B cell (primary cell): ENCODE measurements at regions not wholly inside any gene's neighbourhood (a gene's known extent, or its start where the extent isn't known, plus 50 kb on each side); places are given as distances from the start of the nearest gene placed in this dataset.

Experiments
- ATAC-seq: fragments of 200-7000 bp; cut with Tn5 transposase; one replicate; pipeline ENCODE4 v1.10.0; 2021; ENCODE audit warnings: low read depth, mild to moderate bottlenecking, moderate number of reproducible peaks, moderate library complexity
- CTCF ChIA-PET: fragments of 350-600 bp; sonication (Branson Sonifier 250); formaldehyde crosslinking; loops from one replicate; lab custom pipeline; 2021; ENCODE audit warnings: antibody characterized with exemption, inconsistent platforms; lab: Charles Lee
- POLR2A ChIA-PET: fragments of 350-600 bp; sonication (Branson Sonifier 250); formaldehyde crosslinking; loops from one replicate; lab custom pipeline; 2021; ENCODE audit warnings: antibody characterized with exemption; lab: Charles Lee
- DNase-seq: peaks from one replicate; pipeline ENCODE4 v3.0.0; 2013
- H2AFZ ChIP-seq: 2 replicates; pipeline ENCODE4 v1.6.1; 2012; ENCODE audit warnings: mild to moderate bottlenecking, low read depth, low read length; ENCODE audit not compliant: insufficient read depth, poor library complexity, severe bottlenecking
- H3K27ac ChIP-seq, 2 donors: 1 replicate in 1 of 2; 2 replicates in 1 of 2; pipeline ENCODE4 v1.5.1; 2012 to 2013; ENCODE audit warnings: low read length in 2 of 2, mild to moderate bottlenecking in 2 of 2, moderate library complexity in 1 of 2
- H3K27me3 ChIP-seq, 4 experiments: fragments of 200-600 bp in 1 of 4; sonication (generic) in 1 of 4; replicated peaks in 1 of 4; 1 replicate in 2 of 4; 2 replicates in 2 of 4; pipeline versions ENCODE4 v1.6.1 to v1.7.0; 2013 to 2016; ENCODE audit warnings: low read length in 3 of 4, mild to moderate bottlenecking in 2 of 4, mixed read lengths in 1 of 4, moderate library complexity in 1 of 4; ENCODE audit not compliant: insufficient read depth in 4 of 4, control insufficient read depth in 3 of 4; ENCODE audit errors: control extremely low read depth in 1 of 4
- H3K36me3 ChIP-seq, 2 experiments: replicated peaks in 1 of 2; 1 replicate in 1 of 2; 2 replicates in 1 of 2; pipeline versions ENCODE4 v1.6.1 to v1.7.1; 2013; ENCODE audit warnings: low read length in 1 of 2; ENCODE audit not compliant: insufficient read depth in 2 of 2, control insufficient read depth in 1 of 2; ENCODE audit errors: control extremely low read depth in 1 of 2, extremely low read depth in 1 of 2
- H3K4me1 ChIP-seq, 2 donors: fragments of 200-600 bp in 1 of 2; sonication (generic) in 1 of 2; 1 replicate in 1 of 2; 2 replicates in 1 of 2; pipeline versions ENCODE4 v1.5.1 to v1.6.1; 2013 to 2017; ENCODE audit warnings: low read length in 2 of 2; ENCODE audit not compliant: control insufficient read depth in 2 of 2, insufficient read depth in 2 of 2
- H3K4me2 ChIP-seq: replicated peaks from 2 replicates; pipeline ENCODE3; 2012; ENCODE audit warnings: mild to moderate bottlenecking, low read depth, low read length; ENCODE audit not compliant: poor library complexity, severe bottlenecking
- H3K4me3 ChIP-seq, 5 experiments: fragments of 200-600 bp in 1 of 5; sonication (generic) in 1 of 5; 1 replicate in 3 of 5; 2 replicates in 2 of 5; pipeline versions ENCODE4 v1.5.1 to v1.7.0; 2011 to 2016; ENCODE audit warnings: low read length in 4 of 5, mild to moderate bottlenecking in 4 of 5, low read depth in 2 of 5, control low read depth in 1 of 5, moderate library complexity in 1 of 5; ENCODE audit not compliant: insufficient read depth in 1 of 5; ENCODE audit errors: control extremely low read depth in 1 of 5, extremely low read depth in 1 of 5
- H3K79me2 ChIP-seq: fragments of 200-600 bp; sonication (generic); one replicate; pipeline ENCODE4 v1.6.0; 2016; ENCODE audit warnings: low read length; ENCODE audit not compliant: control insufficient read depth, insufficient read depth
- H3K9ac ChIP-seq: fragments of 200-600 bp; sonication (generic); 2 replicates; pipeline ENCODE4 v1.6.1; 2017; ENCODE audit warnings: mild to moderate bottlenecking, low read length, moderate library complexity
- H3K9me3 ChIP-seq, 3 donors: one replicate each; pipeline versions ENCODE4 v1.6.1 to v1.7.1; 2013; ENCODE audit warnings: low read length in 2 of 3; ENCODE audit not compliant: control insufficient read depth in 2 of 3, insufficient read depth in 1 of 3; ENCODE audit errors: control extremely low read depth in 1 of 3
- H4K20me1 ChIP-seq: 2 replicates; pipeline ENCODE4 v1.6.0; 2012; ENCODE audit warnings: mild to moderate bottlenecking, low read length; ENCODE audit not compliant: insufficient read depth, control insufficient read depth, poor library complexity, severe bottlenecking
- H3K27ac Mint-ChIP-seq: one replicate; pipeline ENCODE4 v1.8.0; 2021; ENCODE audit warnings: mixed read lengths
- H3K27me3 Mint-ChIP-seq: one replicate; pipeline ENCODE4 v1.8.0; 2021; ENCODE audit warnings: mixed read lengths
- H3K4me1 Mint-ChIP-seq: one replicate; pipeline ENCODE4 v1.8.0; 2021; ENCODE audit warnings: mixed read lengths
- H3K4me3 Mint-ChIP-seq: one replicate; pipeline ENCODE4 v1.8.0; 2021; ENCODE audit warnings: mixed read lengths
- H3K9me3 Mint-ChIP-seq: one replicate; pipeline ENCODE4 v1.8.0; 2022; ENCODE audit warnings: mixed read lengths; ENCODE audit not compliant: insufficient read depth
- EZH2 ChIP-seq: IDR thresholded peaks from 2 replicates; pipeline ENCODE4 v1.6.1; 2012; ENCODE audit warnings: borderline replicate concordance, low read depth, mild to moderate bottlenecking, moderate library complexity, low read length; ENCODE audit not compliant: insufficient read depth, poor library complexity, severe bottlenecking
- WGBS: methylation state at CpG from one replicate; pipeline ENCODE4 v1.1.5; 2013; ENCODE audit warnings: missing lambda C conversion rate; ENCODE audit not compliant: insufficient coverage; 5-methylcytosine and 5-hydroxymethylcytosine counted together
- intact Hi-C: fragments of 100-400 bp; cut with micrococcal nuclease; formaldehyde crosslinking; loops from one replicate; pipeline ENCODE4 v1.10.0; 2022
- TF ChIP-seq, protein P1 (sequence below): fragments of 200-600 bp; IDR thresholded peaks from one replicate; pipeline ENCODE4 v1.8.0; 2022; ENCODE audit warnings: antibody characterized with exemption, mild to moderate bottlenecking

DNA sequence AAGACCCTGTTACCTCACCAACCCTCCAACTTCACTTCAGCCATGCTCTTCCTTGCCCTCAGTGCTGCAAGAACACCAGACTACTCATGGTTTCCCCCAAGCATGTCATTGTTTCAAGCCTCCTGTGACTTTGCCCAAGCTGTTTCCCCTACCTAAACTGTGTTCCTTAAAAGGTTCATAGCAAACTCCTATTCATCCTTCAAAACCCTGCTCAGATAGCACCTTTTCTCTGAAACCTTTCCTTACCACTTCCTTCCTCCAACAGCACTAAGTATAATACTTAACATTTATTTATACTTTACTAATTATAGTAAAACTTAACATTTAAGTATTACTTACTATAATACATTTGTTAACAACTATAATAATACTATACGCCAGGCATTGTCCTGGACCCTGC, 136.2 kb downstream of the CCT6B start:
- ATAC-seq (no peak), DNase-seq (no peak)
- H3K27me3 Mint-ChIP-seq = peaks cover 24% of the 10 kb centered on the region
- H3K4me3 Mint-ChIP-seq = no peak overlapping the region
- H3K9me3 ChIP-seq = no peaks in the 10 kb centered on the region
- no peak overlapping the region for H3K9ac ChIP-seq
- no peaks in the 10 kb centered on the region for H3K4me1 Mint-ChIP-seq
- H3K27ac Mint-ChIP-seq = no peak overlapping the region
- H3K4me2 ChIP-seq = no peak overlapping the region
- no peak overlapping the region for H2AFZ ChIP-seq
- intact Hi-C loops = no loop called here
- H4K20me1 ChIP-seq = no peaks in the 10 kb centered on the region
- ChIA-PET CTCF (no interaction called here), POLR2A (no interaction called here)
- no peaks in the 10 kb centered on the region for H3K9me3 Mint-ChIP-seq
- H3K4me1 ChIP-seq = no peaks in the 10 kb centered on the region
- H3K27me3 ChIP-seq = peaks cover 0 to 8% (median 0%) of the 10 kb centered on the region in 4 experiments
- no CpG with 5 or more reads among the region's 1 CpG for WGBS
- no peak overlapping the region for H3K4me3 ChIP-seq
- H3K79me2 ChIP-seq = no peaks in the 10 kb centered on the region
- H3K27ac ChIP-seq = no peak overlapping the region
- H3K36me3 ChIP-seq = no peaks in the 10 kb centered on the region
- no peak for TF ChIP-seq EZH2
- TF ChIP-seq, protein P1, sequence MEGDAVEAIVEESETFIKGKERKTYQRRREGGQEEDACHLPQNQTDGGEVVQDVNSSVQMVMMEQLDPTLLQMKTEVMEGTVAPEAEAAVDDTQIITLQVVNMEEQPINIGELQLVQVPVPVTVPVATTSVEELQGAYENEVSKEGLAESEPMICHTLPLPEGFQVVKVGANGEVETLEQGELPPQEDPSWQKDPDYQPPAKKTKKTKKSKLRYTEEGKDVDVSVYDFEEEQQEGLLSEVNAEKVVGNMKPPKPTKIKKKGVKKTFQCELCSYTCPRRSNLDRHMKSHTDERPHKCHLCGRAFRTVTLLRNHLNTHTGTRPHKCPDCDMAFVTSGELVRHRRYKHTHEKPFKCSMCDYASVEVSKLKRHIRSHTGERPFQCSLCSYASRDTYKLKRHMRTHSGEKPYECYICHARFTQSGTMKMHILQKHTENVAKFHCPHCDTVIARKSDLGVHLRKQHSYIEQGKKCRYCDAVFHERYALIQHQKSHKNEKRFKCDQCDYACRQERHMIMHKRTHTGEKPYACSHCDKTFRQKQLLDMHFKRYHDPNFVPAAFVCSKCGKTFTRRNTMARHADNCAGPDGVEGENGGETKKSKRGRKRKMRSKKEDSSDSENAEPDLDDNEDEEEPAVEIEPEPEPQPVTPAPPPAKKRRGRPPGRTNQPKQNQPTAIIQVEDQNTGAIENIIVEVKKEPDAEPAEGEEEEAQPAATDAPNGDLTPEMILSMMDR = no peak

DNA sequence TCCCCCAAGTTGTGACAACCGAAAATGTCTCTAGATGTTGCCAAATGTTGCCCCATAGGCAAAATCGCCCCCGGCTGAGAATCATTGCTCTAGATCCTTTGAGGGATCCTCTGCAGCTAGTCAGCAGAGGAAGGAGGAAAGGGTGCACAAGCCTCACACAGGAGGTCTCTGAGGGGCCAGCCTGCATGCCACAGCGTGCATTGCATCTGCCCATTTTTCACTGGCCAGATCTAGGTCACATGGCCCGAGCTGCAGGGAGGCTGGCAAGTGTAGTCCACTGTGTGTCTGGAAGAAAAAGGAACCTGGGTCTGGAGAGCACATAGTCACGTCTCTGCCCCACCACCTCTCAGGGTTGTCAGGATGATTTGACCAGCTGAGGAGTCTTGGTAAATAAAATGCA, 138.2 kb downstream of the CCT6B start:
- 92% methylated on average over 4 of the region's 6 CpGs for WGBS
- Mint-ChIP-seq H3K27ac (no peak overlapping the region), H3K4me3 (no peak overlapping the region)

More for the DNA sequence above, 138.2 kb downstream of the CCT6B start:
- Mint-ChIP-seq H3K4me1 (no peaks in the 10 kb centered on the region), H3K9me3 (no peaks in the 10 kb centered on the region), H3K27me3 (peaks cover 24% of the 10 kb centered on the region)
- H3K27me3 ChIP-seq = peaks cover 0 to 6% (median 0%) of the 10 kb centered on the region in 4 experiments
- no peak for DNase-seq
- no peak for ATAC-seq
- CTCF ChIA-PET = no interaction called here
- no peak overlapping the region for H2AFZ ChIP-seq
- H3K4me3 ChIP-seq = no peak overlapping the region
- POLR2A ChIA-PET = no interaction called here
- H3K79me2 ChIP-seq = no peaks in the 10 kb centered on the region
- no peaks in the 10 kb centered on the region for H4K20me1 ChIP-seq
- no peak overlapping the region for H3K9ac ChIP-seq
- TF ChIP-seq, protein P1 = no peak
- no peak for TF ChIP-seq EZH2
- no peak overlapping the region for H3K4me2 ChIP-seq
- H3K4me1 ChIP-seq = no peaks in the 10 kb centered on the region
- intact Hi-C loops = no loop called here
- no peak overlapping the region for H3K27ac ChIP-seq
- no peaks in the 10 kb centered on the region for H3K9me3 ChIP-seq
- H3K36me3 ChIP-seq = no peaks in the 10 kb centered on the region
